NCI-H2171 treated with DMSO at 0.1 percent for 48 hours (cell line): ENCODE measurements at regions not wholly inside any gene's neighbourhood (a gene's known extent, or its start where the extent isn't known, plus 50 kb on each side); places are given as distances from the start of the nearest gene placed in this dataset.

ENCODE experiments used
- DNase-seq: peaks from one replicate; lab custom pipeline; 2025; lab: John Stamatoyannopoulos, UW

DNA sequence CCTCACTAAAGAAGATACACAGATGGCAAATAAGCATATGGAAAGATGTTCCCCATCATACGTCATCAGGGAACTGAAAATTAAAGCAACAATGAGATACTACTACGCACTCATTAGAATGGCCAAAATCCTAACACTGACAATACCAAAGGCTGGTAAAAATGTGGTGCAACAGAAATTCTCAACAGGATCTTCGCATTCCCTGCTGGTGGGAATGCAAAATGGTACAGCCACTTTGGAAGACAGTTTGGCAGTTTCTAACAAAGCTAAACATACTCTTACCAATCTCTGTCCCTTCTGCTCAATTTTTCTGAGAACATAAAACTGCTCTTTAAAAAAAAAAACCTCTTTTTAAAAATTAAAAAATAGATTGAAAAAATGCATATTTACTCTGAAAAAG lies 300.2 kb downstream of the FBXW7 start:
- DNase-seq = no peak

DNA sequence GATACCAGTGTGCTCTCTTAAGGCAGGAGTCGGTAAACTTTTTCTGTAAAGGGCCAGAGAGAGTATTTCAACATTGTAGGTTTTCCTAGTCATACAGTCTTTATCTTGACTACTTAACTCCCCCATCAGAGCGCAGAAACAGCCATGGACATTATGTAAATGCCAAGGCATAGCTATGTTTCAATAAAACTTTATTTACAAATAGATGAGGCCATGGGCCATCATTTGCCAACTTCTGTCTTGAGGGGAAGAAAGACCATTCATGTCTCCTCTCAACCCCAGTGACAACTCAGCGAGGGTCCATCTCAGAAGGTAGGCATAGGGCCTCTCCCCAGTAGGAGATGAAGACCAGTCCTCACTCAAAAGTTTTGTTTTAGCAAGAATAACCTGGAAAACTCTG lies 301.3 kb downstream of the FBXW7 start:
- DNase-seq = no peak

DNA sequence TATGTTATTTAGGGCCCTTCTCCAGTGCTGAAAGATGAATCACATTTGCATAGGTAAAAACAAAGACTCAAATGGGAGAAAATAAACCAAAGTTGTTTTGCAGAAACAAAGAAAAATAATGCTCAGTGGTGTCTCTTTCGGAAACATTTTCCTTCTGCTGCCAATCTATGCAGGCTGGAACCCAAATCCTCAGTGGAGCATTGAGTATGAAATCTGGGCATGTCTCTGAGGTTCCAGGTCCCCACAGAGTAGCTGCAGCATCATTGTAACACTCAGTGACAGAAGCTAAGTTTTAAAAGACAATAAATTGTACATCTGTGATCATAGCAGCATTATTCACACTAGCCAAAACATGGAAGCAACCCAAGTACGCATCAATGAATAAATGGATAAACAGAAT lies 303.6 kb downstream of the FBXW7 start:
- DNase-seq = no peak

DNA sequence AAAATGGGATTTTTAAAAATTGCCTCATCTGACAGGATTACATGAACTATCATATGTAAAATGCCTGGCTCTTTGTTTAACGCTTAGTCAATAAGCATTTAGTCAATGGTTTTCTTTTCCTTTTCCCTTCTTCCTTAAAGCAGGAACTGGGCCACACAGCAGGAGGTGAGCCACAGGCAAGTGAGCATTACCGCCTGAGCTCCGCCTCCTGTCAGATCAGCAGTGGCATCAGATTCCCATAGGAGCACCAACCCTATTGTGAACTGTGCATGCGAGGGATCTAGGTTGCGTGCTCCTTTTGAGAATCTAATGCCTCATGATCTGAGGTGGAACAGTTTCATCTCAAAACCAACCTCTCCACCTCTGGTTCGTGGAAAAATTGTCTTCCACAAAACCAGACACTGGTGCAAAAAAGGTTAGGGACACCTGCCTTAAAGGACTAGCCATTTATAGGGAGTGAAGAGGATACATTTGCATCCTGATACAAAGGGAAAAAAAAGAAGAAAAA lies 306.1 kb downstream of the FBXW7 start:
- peak; percentile 2 for DNase-seq

DNA sequence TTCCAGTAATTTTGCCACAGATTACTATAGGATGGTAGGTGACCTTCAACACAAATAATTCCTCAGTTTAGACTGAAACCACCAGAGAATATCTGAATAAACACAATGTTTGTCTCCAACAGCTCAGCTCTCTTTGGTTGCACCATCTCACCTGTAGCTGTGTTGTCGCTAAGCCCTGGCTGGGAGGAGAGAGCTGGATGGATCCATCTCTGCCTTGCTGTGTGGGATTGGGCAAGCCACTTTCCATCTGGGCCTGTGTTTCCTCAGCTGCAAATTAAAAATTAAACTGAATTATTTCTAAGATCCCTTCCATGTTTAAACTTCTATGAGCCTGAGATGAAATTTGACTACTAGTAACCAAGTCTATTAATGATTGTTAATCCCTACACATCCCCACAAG lies 310.2 kb downstream of the FBXW7 start:
- DNase-seq = no peak

DNA sequence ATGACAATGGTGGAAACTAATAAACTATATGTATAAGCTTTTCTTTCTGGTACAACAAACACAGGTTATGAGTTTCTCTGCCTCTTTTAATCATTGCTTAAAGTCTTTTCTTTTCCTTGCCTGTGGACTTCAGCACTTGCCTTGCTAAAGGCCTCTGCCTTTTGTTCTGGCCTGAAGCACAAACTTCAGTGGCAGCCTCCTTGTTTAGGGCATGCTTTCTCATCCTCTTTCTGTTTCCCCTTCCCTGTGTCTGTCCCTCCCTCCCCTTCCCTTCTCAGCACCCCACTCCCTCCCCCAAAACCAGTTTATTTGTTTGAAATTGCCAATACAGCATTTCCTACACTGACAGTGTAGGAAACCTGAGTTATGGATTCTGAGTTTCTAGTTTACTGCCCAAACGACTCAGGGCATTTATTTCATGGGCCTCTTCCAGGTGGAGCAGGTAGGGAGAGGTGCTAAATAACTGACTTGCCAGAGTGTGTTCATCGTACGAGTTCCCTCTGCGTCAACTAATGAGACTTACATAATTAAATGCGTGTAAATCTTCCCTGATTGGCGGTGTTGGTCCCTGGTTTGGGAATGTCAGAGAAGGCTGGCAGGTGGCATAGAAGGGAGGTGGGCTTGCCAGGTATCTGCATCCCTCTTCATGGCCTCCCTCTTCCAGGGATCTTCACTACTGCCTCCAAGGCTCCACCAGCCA lies 311.0 kb downstream of the FBXW7 start:
- DNase-seq = no peak

DNA sequence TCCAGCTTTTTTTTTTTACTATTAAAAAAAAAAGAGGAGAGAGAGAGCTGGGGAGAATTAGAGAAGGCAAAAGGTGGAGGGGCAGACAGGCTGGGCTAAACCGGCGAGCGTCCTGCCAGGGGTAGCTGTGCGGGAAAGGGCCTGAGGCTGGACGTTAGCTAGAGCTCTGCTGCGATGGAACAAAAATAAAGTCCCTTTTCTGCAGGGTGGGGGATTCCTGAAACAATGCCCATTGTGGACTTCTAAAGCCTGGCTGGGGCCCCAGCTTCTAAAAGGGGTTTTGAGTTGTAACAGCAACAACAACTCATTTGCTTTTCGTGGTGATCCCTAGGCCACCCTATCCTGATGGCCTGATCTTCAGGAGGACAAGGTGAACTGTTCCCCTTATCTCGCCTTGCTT lies 311.7 kb downstream of the FBXW7 start:
- no peak for DNase-seq

DNA sequence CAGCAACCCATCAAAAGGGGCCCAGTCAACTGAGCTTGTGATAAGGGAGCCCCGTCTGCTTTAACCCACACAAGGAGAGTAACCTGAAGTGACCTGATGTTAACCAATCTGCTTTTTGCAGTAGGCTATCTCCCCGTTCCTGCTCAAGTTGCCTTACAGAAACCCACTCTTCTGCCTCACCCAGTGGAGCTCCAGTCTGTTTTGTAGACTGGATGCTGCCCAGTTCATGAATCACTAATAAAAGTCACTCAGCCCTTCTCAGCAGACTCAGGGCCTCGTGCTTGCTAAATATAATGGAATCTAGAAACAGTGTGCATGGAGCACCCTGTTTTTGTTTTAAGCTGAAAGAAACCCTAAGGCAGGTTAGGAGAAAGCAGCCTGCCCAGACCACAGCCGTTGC lies 312.3 kb downstream of the FBXW7 start:
- no peak for DNase-seq

DNA sequence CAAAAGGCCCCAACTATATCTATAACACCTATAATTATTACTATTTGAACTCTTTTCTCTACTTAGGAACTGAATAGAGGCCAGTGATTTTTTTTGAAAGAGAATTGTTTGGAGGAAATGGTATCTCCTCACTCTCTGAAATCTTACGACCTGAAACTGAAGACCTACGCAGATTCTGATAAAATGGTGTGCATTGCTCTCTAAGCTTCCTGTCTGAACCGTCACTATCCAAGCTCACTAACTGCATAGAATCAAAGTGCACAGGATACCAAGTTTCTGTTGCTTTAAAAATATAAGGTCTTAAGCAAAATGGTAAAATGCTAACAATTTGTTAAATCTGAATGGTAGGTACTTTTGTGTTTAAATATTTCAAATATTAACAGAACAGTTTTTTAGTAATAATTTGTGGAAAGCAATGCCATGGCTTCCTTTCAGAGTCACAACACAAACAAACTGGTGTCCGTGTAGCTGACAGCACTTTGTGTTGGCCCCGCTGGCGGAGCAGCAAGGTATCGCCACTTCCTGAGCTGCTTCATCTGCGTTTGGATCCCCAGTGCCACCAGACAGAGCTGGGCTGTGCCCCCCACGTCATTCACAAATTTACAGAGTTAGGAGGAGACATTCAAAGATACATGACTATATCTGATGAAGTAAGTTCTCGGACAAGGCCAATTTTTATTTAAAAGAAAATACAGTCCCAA lies 313.9 kb downstream of the FBXW7 start:
- no peak for DNase-seq

DNA sequence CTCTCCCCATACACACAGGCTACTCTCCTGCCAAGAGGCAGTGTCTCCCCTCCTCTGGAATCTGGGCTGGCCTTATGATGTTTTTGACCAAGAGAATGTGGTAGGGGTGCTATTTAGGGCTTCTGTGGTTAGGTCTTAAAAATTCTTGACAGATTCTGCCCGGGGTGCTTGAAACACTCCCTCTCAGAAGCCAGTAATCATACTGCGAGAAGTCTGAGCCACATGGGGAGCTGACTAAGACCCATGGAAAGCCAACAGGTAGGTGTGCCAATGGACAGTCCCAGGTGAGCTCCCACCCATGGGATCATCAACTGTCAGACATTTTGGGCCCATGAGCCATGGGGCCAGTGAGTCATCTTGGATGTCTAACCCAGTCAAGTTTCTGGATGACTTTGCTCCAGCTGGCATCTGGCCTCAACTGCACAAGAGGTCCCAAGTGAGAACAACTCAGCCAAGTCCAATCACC lies 315.7 kb downstream of the FBXW7 start:
- DNase-seq = no peak

DNA sequence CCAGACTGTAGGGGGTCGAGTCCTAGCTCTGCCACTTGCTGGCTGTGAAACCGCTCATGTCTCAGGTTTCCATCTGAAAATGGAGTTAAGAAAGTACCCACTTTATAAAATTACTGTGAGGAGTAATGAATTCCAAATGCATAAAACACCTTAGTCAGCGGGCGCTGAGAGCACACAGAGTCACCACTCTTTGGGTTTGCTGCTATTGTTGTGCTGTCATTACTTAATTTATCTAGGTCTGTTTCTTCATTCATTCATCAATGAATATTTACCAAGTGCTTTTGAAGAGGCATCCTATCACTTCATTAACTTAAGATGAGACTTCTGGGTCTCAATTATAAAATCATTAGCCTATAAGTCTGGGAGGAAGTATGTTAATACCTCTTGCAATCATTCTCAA lies 317.3 kb downstream of the FBXW7 start:
- no peak for DNase-seq

DNA sequence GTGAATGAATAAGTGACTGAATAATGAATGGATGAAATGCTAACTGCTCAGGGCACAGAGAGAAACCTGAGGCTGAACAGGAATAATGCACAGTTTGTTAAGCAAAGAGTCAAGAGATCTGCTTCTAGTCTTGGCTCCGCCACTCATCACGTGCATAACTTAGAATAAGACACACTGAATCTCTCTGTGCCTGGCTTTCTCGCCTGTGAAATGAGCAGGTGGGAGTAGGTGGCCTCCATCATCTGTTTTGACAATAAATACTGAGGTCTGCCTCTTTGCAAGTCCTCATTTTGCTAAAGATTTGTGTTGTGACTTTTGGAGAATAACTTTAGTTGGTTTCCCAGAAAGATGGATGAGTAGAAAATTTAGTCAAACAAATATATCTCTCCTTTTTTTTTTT lies 318.0 kb downstream of the FBXW7 start:
- DNase-seq = no peak

DNA sequence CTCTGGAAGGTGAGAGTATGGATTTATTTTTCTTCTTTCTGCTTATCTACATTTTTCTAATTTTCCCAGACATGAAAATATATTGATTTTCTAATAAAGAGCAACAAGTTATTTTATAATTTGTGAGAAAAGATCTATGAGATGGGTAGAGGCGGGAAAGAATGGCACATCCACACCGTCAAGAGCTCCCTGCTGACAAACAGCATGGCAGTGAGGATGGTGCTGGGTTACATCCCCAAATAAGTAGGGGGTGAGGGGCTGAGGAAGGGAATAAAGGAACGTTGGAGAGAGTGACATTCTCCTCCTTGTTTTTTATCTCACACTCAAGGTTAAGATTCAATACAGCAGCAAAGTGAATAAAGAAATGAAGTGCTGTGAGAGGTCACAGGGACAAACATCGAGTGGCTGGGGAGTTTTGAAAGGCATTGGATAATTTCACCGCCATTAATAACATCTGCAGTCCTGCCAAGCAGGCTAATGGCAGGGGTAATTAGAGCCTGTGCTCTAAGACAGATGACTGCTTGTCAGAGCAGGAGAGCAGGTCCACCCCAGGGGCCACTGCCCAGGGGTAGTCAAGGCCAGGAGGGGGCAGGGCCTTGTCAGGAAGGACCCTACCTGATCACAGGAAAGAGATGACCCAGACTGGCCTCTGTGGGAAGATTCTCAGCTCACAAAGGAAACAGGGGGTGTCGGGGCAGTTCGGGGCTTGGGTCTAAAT lies 323.8 kb downstream of the FBXW7 start:
- DNase-seq = no peak

DNA sequence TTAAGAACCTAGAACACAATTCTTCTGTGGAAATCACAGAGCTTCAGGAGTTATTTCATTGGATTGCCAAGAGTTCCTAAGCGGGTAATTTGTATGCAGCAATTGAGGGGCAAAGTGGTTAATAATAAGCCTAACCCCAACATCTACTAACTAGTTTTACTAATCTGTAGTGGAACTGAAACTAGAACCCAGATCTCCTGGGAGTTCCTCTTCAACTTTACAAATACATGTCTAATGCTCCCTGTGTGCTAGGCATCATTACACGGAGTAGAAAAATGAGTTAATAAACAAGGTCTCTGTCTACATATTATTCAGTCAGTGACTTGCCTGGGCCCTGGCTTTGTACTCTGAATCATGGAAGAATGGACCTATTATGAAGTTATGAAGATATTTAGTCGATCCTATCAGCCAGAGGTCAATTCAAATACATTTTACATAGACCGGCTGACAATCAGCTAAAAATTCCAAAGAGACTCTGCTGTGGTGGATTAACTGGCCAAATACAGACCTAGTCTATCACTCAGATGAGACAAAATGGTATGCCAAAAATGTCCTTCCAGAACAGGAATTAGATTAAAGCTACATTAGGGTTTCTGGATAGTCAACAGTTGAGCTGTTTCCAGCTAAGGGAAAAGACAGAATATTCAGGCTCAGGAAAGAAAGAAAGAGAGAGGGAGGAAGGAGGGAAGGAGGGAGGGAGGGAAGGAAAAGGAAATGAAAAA lies 326.0 kb downstream of the FBXW7 start:
- DNase-seq = no peak

DNA sequence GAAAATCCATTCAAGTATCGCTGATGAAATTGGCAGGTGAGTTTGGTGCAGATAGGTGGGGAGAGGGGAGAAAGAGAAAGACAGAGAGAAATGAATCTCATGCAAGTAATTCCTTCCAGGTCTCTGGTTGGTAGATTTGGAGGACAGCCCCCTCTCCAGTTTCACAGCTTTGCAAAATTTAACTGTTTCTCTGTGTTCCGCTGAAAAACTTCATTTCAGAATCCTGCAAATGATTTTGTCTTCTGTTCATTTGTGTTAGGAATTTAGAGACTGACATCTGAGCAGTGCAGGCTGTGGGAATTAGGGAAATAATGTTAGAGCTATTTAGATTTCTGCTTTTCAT lies 328.5 kb downstream of the FBXW7 start:
- no peak for DNase-seq

DNA sequence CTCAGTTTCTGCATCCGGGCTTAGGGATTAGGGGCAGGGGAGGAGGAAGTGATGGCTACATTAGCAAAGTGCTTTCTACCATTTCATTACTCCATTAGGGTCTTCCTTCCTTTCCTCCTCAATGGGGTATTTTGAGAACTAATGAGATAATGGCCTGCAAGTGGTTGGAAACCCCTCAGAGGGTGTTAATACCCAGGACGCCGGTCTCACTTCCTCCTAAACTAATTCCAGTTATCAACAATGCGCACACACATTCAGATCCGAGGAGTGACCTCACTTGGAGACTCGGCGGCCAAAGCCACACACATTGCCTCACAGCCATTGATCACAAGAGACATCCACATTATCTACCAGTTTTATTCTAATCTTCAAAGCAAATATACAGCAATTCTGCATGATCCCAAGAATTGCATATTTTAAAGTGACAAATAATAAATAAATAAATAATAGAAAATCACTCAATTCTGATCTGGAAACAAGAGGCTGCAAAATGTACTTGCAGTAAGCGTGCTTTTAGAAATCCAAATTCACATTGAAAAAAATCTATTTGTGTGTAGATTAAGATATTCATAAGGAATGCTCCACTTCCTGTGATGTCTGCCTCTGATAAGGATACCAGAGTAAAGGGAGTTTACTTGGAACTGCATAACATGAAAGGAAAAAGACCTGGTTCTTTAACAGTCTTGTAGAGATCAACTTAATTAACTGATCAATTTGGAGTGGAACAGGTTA lies 329.1 kb downstream of the FBXW7 start:
- DNase-seq = no peak

DNA sequence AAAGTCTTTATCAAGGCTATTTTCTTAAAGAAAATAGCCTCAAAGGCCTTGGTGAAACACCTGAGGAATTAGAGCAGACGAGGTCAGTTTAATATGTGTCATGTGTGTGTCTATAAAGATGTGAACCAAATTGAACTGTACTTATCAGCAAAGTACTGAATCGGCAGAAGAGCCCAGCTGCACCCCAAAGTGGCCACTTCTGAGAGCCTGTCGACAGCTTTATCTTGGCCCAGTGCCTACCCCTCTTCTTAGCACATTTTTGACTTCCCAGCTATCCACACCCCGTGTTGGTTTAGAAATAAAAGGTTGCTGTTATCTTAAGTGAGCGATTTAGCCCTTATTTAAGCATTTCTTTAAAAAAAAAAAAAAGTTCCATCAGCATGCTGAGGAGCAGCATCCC lies 329.7 kb downstream of the FBXW7 start:
- DNase-seq = no peak

DNA sequence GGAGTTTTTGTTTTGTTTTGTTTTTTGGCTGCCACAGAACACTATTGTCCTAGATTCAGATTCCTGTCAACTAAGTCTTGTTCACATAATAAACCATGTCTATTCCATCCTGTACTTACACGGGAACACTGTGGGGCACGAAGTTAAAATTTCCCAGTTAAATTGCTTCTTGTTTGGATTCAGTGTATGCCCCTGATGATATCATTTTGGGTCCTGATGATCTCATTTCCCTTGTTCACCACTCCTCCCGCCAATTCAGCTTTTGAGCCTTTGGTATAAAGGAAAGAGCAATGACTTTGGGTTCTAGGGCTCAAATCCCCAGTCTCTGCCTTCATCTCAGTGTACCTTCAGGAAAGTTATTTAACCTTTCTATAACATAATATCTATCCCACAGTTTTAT lies 333.5 kb downstream of the FBXW7 start:
- DNase-seq = no peak

DNA sequence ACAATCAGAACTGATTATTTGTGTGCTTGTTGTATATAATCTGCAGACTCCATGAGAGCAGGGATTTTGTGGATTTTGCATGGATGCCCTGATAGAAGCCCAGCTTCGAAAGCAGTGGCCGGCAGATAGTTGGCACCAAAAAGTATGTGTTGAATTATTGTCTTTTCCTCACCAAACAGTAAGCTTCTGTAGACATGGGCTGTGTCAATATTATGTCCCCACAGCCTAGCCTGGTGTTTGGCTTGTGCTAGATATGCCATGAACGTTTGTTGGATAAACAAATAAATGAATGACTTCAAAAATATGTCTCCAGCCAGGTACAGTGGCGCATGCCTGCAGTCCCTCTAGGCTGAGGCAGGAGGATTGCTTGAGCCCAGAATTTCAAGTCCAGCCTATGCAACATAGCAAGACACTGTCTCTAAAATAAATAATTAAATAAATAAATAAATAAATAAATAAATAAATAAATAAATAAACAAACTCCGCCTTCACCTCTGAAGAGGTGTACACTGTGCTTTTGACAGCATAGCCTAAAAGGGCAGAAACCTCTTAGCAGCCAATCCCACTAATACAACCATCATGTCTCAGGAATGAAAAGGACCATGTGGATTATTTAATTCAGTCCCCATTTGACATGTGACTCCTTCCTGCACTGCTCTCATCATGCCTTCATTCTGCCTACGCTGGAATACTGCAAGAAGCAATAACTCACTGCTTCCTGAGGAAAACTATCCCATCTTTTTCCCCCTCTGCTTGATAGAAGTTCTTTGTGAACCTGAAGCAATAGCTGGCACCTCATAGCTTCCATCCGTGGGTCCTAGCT lies 335.2 kb downstream of the FBXW7 start:
- no peak for DNase-seq

DNA sequence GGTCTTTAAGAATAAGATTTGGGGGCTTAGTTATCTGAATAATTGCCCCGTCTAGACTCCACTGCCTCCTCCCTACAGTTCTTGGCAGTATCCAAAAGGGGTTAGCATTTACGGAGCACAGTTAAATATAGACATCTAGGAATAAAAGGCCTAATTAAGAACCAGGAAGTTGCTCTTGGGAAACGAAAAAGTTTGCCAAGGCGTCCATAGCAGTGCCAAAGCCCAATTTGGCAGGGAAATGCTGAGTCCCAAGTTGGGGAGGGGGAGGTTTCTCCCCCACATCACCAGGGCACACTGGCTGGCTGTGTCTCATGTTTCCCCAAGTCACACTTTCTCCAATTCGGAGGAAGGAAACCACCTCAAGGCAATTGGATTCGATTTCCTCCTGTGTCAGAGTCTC lies 338.7 kb downstream of the FBXW7 start:
- no peak for DNase-seq

DNA sequence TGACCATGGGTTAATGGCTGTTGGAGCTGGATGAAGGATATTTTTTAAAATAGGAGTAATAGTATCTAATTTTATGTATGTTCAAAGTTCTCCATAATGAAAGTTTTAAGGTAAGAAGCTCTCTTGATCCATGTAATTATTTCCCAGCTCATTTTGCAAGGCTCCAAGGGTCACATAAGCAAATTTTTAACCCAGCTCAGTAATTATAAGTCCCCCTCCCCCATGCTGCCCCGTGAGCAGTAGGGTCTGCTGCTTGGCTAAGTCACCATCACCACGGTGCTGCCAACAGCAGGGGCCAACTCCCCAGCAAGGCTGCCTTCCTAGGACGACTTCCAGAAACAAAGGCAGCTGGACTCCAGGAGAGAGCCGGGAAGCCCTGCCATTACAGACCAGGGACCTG lies 340.0 kb downstream of the FBXW7 start:
- DNase-seq = no peak
